Esophagus muscularis mucosa (tissue), 4 donors: ENCODE measurements at regions not wholly inside any gene's neighbourhood (a gene's known extent, or its start where the extent isn't known, plus 50 kb on each side); places are given as distances from the start of the nearest gene placed in this dataset.

Source experiments
- DNase-seq: peaks from one replicate; pipeline ENCODE4 v3.0.0-alpha.2; 2017; ENCODE audit errors: extremely low spot score
- H3K27ac ChIP-seq, 4 donors: fragments of 200-600 bp; sonication (generic); replicated peaks in 1 of 4; 1 replicate in 3 of 4; 2 replicates in 1 of 4; pipeline ENCODE4 v1.5.1; 2016 to 2019; ENCODE audit warnings: mild to moderate bottlenecking in 1 of 4
- H3K27me3 ChIP-seq, 4 donors: fragments of 200-600 bp; sonication (generic); one replicate each; pipeline versions ENCODE4 v1.5.1 to v1.6.0; 2016 to 2019
- H3K36me3 ChIP-seq, 4 donors: fragments of 200-600 bp; sonication (generic); one replicate each; pipeline ENCODE4 v1.5.1; 2016 to 2019
- H3K4me1 ChIP-seq, 4 donors: fragments of 200-600 bp; sonication (generic); one replicate each; pipeline ENCODE4 v1.5.1; 2016 to 2019
- H3K4me3 ChIP-seq, 4 donors: fragments of 200-600 bp; sonication (generic); 1 replicate in 2 of 4; 2 replicates in 2 of 4; pipeline ENCODE4 v1.5.1; 2016 to 2019; ENCODE audit warnings: mild to moderate bottlenecking in 4 of 4, moderate library complexity in 1 of 4
- H3K9me3 ChIP-seq, 4 donors: fragments of 200-600 bp; sonication (generic); 1 replicate in 3 of 4; 2 replicates in 1 of 4; pipeline ENCODE4 v1.5.1; 2016 to 2019
- EP300 ChIP-seq: sonication (generic); formaldehyde crosslinking; IDR thresholded peaks from one replicate; pipeline ENCODE4 v1.6.1; 2017; ENCODE audit warnings: antibody characterized with exemption
- POLR2A ChIP-seq: fragments of 450-650 bp; IDR thresholded peaks from one replicate; pipeline ENCODE4 v1.6.1; 2017; ENCODE audit warnings: antibody characterized with exemption, moderate library complexity, mild to moderate bottlenecking, low read depth
- POLR2AphosphoS5 ChIP-seq, 2 donors: sonication (generic); formaldehyde crosslinking; IDR thresholded peaks; one replicate each; pipeline ENCODE4 v1.6.1; 2017; ENCODE audit warnings: antibody characterized with exemption in 2 of 2
- WGBS: methylation state at CpG from one replicate; pipeline ENCODE4 v1.1.5; 2018; 5-methylcytosine and 5-hydroxymethylcytosine counted together
- intact Hi-C: fragments of 100-400 bp; cut with DNase I; formaldehyde crosslinking; loops from one replicate; pipeline ENCODE4 v1.15.1; 2023
- TF ChIP-seq, protein P1 (sequence below), 3 experiments: fragments of 200-600 bp in 2 of 3; fragments of 450-650 bp in 1 of 3; sonication (generic) in 2 of 3; IDR thresholded peaks; one replicate each; pipeline ENCODE4 v1.5.1; 2017 to 2019; ENCODE audit warnings: antibody characterized with exemption in 3 of 3, mild to moderate bottlenecking in 2 of 3, moderate library complexity in 1 of 3

DNA sequence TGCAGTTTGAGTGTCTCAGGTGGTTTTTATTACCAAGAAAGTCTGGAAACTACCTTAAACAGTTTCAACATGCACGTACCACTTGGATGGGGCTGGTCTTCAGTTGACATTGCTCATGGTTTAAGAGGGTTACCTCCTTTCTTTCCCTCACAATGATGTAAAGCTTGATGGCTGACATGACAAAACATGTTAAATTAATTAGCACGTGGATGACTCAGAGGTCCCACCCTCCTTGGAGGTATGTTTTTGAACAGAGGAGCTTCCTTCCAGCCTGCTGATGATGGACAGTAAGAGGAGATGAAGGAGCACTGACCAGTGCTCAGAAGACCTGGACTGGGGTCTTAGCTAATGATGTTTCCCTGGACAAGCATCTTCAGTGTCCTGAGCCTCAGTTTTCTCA, 322.3 kb upstream of the PODXL start:
- no peaks in the 10 kb centered on the region for H3K4me1 ChIP-seq
- no peak overlapping the region for H3K4me3 ChIP-seq
- no peaks in the 10 kb centered on the region for H3K36me3 ChIP-seq
- H3K27ac ChIP-seq, result no peak overlapping the region
- 93% methylated on average over 2 of the region's 2 CpGs for WGBS
- H3K27me3 ChIP-seq, result no peaks in the 10 kb centered on the region
- no peak for DNase-seq
- H3K9me3 ChIP-seq, result no peaks in the 10 kb centered on the region
- no peak for TF ChIP-seq POLR2A
- TF ChIP-seq POLR2AphosphoS5 (IDR thresholded peaks at IDR 0.05), result no peak
- TF ChIP-seq, protein P1, sequence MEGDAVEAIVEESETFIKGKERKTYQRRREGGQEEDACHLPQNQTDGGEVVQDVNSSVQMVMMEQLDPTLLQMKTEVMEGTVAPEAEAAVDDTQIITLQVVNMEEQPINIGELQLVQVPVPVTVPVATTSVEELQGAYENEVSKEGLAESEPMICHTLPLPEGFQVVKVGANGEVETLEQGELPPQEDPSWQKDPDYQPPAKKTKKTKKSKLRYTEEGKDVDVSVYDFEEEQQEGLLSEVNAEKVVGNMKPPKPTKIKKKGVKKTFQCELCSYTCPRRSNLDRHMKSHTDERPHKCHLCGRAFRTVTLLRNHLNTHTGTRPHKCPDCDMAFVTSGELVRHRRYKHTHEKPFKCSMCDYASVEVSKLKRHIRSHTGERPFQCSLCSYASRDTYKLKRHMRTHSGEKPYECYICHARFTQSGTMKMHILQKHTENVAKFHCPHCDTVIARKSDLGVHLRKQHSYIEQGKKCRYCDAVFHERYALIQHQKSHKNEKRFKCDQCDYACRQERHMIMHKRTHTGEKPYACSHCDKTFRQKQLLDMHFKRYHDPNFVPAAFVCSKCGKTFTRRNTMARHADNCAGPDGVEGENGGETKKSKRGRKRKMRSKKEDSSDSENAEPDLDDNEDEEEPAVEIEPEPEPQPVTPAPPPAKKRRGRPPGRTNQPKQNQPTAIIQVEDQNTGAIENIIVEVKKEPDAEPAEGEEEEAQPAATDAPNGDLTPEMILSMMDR (IDR thresholded peaks at IDR 0.05), result no peak
- no peak for TF ChIP-seq EP300
- intact Hi-C loops, result no loop called here

DNA sequence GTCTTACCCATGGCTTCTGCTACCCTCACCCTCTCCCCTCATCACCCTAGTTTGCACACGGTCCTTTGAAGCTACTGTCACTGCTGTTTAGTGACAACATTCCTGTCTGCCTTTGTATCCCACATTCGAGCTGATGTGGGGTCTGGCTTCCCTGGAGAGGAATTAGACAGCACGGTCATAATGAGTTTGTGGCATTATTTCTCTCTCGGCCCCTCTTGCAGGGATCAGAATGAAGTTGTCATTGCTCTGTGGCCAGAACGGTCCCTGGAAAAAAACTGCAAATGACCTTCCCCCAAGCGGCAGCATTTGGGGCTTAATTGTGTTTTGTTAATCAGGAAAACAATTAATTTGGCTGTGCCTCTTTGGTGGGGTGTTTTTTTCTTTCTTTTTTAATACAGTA, 317.2 kb upstream of the PODXL start:
- H3K27ac ChIP-seq, result no peak overlapping the region
- H3K27me3 ChIP-seq, result peaks cover 0 to 12% (median 0%) of the 10 kb centered on the region in 4 donors
- intact Hi-C loops, result no loop called here
- TF ChIP-seq POLR2AphosphoS5 (IDR thresholded peaks at IDR 0.05), result no peak
- TF ChIP-seq EP300, result no peak
- TF ChIP-seq POLR2A, result no peak
- TF ChIP-seq, protein P1 (IDR thresholded peaks at IDR 0.05), result no peak
- 79% methylated on average over 6 of the region's 6 CpGs for WGBS
- no peak for DNase-seq
- no peaks in the 10 kb centered on the region for H3K4me1 ChIP-seq
- no peak overlapping the region for H3K4me3 ChIP-seq
- no peaks in the 10 kb centered on the region for H3K9me3 ChIP-seq
- no peaks in the 10 kb centered on the region for H3K36me3 ChIP-seq

DNA sequence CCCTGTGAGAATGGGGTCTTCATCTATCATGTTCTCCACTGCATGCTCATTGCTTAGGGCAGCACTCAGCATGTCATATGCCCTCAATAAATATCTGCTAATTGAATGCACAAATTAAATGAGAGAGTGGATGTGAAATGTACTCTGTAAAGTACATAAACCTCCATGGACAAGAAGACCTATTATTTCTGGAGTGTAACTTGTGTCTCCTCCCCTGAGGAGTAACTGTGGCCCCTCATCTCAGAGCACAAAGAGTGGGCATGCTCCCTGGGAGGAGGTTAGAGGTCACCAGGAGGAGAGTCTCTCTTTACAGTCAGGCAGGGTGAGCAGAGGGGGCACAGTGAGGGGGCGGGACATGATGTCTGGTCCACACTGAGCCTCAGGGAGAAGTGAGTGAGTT, 313.6 kb upstream of the PODXL start:
- Histone ChIP-seq H3K27me3 (peaks cover 0 to 12% (median 0%) of the 10 kb centered on the region in 4 donors), H3K9me3 (no peaks in the 10 kb centered on the region), H3K27ac (no peak overlapping the region), H3K4me3 (no peak overlapping the region), H3K36me3 (no peaks in the 10 kb centered on the region), H3K4me1 (no peaks in the 10 kb centered on the region)
- WGBS, result 80% methylated on average over 1 of the region's 1 CpG
- TF ChIP-seq, protein P1 (IDR thresholded peaks at IDR 0.05), result no peak
- no peak for TF ChIP-seq POLR2A
- no peak for TF ChIP-seq EP300
- TF ChIP-seq POLR2AphosphoS5 (IDR thresholded peaks at IDR 0.05), result no peak
- DNase-seq, result no peak
- intact Hi-C loops, result no loop called here

DNA sequence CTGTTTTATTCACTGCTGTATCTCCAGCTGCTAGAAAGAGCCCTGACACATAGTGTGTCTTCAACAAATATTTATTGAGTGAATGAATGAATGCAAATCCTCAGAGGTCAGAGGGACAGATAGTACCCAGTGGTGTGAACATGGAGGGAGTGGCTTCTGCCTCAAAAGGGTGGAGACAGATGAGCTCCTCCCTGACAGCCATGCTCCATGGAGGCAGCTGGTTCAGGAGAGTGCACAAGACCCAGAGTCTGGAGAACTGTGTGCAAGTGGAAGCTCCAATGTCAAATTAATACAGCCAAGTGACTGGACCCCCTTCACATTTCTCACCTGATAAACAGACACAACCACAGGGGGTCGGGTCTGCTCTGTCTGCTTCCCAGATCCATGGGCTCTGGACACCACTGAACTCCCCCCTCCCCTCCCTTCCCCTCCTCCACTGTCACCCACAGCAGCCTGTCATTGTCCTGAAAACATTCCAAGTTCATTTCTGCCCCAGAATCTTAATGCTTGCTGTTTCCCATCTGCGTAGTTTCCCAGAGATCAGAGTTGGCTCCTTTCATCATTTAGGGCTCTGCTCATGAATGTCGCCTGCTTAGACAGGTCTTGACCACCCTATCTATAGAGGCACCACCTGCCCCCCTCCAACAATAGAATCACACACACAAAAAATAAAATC, 312.9 kb upstream of the PODXL start:
- Histone ChIP-seq H3K36me3 (no peaks in the 10 kb centered on the region), H3K9me3 (no peaks in the 10 kb centered on the region), H3K27ac (no peak overlapping the region), H3K4me1 (no peaks in the 10 kb centered on the region), H3K27me3 (peaks cover 0 to 12% (median 0%) of the 10 kb centered on the region in 4 donors), H3K4me3 (no peak overlapping the region)
- 71% methylated on average over 3 of the region's 3 CpGs for WGBS
- intact Hi-C loops, result no loop called here
- DNase-seq, result no peak
- TF ChIP-seq POLR2A (no peak), EP300 (no peak), POLR2AphosphoS5 (IDR thresholded peaks at IDR 0.05) (no peak)
- TF ChIP-seq, protein P1 (IDR thresholded peaks at IDR 0.05), result no peak

DNA sequence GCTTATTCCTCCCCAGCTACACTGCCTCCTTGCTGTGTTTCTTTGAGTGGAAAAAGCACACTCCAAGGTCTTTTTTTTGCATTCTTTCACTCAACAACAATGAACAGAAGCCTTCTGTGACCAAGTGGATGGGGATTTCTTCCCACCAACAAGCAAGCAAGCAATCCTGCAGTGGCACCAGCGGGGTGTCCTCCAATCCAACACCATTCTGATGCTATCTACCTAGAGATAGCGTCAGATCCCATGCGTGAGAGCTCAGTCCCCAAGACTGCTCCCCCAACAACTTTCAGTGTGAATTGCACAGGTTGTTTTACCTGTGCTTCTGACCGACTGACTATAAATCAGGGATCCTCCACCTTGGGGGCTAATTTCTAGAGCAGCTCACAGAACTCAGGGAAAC, 311.0 kb upstream of the PODXL start:
- no peaks in the 10 kb centered on the region for H3K9me3 ChIP-seq
- intact Hi-C loops, result no loop called here
- H3K27ac ChIP-seq, result no peak overlapping the region
- no peaks in the 10 kb centered on the region for H3K36me3 ChIP-seq
- TF ChIP-seq POLR2A (no peak), EP300 (no peak), POLR2AphosphoS5 (IDR thresholded peaks at IDR 0.05) (no peak)
- TF ChIP-seq, protein P1 (IDR thresholded peaks at IDR 0.05), result no peak
- no peak for DNase-seq
- no peak overlapping the region for H3K4me3 ChIP-seq
- 90% methylated on average over 4 of the region's 4 CpGs for WGBS
- H3K4me1 ChIP-seq, result peaks cover 0 to 2% (median 2%) of the 10 kb centered on the region in 4 donors
- H3K27me3 ChIP-seq, result peaks cover 0 to 12% (median 0%) of the 10 kb centered on the region in 4 donors
